Inferior parietal cortex (tissue), 1 donor: ENCODE measurements at regions not wholly inside any gene's neighbourhood (a gene's known extent, or its start where the extent isn't known, plus 50 kb on each side); places are given as distances from the start of the nearest gene placed in this dataset.

Experiments used
- DNase-seq: peaks from one replicate; pipeline ENCODE4 v3.0.0-alpha.2; 2016; ENCODE audit errors: extremely low spot score

GRCh38 chr21:27464648-27465047, 497.8 kb upstream of the ADAMTS5 start:
- no peak for DNase-seq

- DNase-seq = no peak
These were observed 495.8 kb upstream of the ADAMTS5 start for GRCh38 chr21:27462726-27463125.

GRCh38 chr21:27454234-27454633, 487.3 kb upstream of the ADAMTS5 start:
- no peak for DNase-seq

- DNase-seq = no peak
These were observed 484.2 kb upstream of the ADAMTS5 start for GRCh38 chr21:27451116-27451515.

GRCh38 chr21:27450216-27450615, 483.3 kb upstream of the ADAMTS5 start:
- DNase-seq = no peak

GRCh38 chr21:27448960-27449359, 482.1 kb upstream of the ADAMTS5 start:
- no peak for DNase-seq

GRCh38 chr21:27447843-27448242, 481.0 kb upstream of the ADAMTS5 start:
- DNase-seq = no peak

- no peak for DNase-seq
These were observed 462.9 kb upstream of the ADAMTS5 start for GRCh38 chr21:27429710-27430341.

- DNase-seq = no peak
These were observed 459.3 kb upstream of the ADAMTS5 start for GRCh38 chr21:27426196-27426595.

- DNase-seq = no peak
These were observed 458.7 kb upstream of the ADAMTS5 start for GRCh38 chr21:27425574-27425973.

GRCh38 chr21:27425172-27425571, 458.3 kb upstream of the ADAMTS5 start:
- no peak for DNase-seq

- no peak for DNase-seq
These were observed 457.7 kb upstream of the ADAMTS5 start for GRCh38 chr21:27424601-27425000.

- DNase-seq = no peak
These were observed 457.2 kb upstream of the ADAMTS5 start for GRCh38 chr21:27423906-27424595.

- no peak for DNase-seq
These were observed 456.1 kb upstream of the ADAMTS5 start for GRCh38 chr21:27423038-27423437.

- DNase-seq = no peak
These were observed 455.5 kb upstream of the ADAMTS5 start for GRCh38 chr21:27422435-27422834.

GRCh38 chr21:27421654-27422053, 454.8 kb upstream of the ADAMTS5 start:
- no peak for DNase-seq

GRCh38 chr21:27419153-27419552, 452.3 kb upstream of the ADAMTS5 start:
- DNase-seq = no peak

GRCh38 chr21:27418346-27418745, 451.5 kb upstream of the ADAMTS5 start:
- DNase-seq = no peak

GRCh38 chr21:27412530-27412929, 445.6 kb upstream of the ADAMTS5 start:
- DNase-seq = no peak

- DNase-seq = no peak
These were observed 441.9 kb upstream of the ADAMTS5 start for GRCh38 chr21:27408826-27409225.

- peak; percentile 9 for DNase-seq
These were observed 440.4 kb upstream of the ADAMTS5 start for GRCh38 chr21:27407271-27407670.

GRCh38 chr21:27406300-27407009, 439.6 kb upstream of the ADAMTS5 start:
- peak; percentile 11 for DNase-seq

- DNase-seq = no peak
These were observed 436.1 kb upstream of the ADAMTS5 start for GRCh38 chr21:27403011-27403410.
